ENCODE measurements at regions not wholly inside any gene's neighbourhood (a gene's known extent, or its start where the extent isn't known, plus 50 kb on each side); places are given as distances from the start of the nearest gene placed in this dataset.
"Not testable (repeated sequence)": the region's sequence is repeated elsewhere in the genome, so short reads cannot be mapped to it uniquely, and the experiment has no call there.

DNA sequence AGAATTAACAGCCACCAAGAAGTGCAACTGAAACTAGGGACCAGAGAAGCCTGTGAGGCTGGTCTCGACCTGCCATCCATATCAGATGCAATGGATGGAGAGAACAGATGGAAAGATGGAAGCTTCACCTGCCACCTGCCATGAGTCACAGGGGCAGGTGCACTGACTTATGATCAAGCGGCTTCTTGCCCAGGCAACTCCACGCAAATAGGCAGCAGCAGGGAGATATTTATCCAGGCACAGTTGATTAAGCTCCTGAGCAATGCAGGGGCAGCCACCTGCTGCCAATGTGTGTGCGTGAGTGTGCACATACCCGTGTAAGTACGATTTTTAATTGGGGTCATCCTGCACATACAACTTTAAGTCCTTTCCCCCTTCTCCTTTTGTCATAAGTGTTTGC, 174.2 kb downstream of the PTPRU start:
- DNase-seq (ENCODE audit: low spot score), result no peak

DNA sequence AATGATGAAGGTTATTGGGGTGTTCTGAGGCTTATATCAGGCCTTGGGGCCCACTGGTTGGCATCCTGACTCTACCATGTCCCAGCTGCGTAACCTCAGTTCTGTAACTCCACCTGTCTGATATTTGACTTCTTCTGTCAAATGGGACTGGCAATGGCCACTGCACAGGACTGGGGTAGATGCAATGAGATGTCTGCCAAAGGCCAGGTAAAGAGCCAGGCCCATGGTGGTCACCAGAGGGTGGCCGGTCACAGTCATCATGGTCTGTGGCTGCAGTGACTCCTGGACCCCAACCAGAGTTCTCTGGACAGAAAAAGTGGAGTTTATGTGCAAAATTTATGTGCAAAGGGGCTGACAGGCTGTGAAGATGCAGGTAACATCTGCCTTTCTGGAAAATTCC, 173.3 kb downstream of the PTPRU start:
- DNase-seq (ENCODE audit: low spot score), result no peak

- no peak for DNase-seq (ENCODE audit: low spot score)
Measured at GRCh38 chr1:29408831-29409605, 172.7 kb downstream of the PTPRU start.

DNA sequence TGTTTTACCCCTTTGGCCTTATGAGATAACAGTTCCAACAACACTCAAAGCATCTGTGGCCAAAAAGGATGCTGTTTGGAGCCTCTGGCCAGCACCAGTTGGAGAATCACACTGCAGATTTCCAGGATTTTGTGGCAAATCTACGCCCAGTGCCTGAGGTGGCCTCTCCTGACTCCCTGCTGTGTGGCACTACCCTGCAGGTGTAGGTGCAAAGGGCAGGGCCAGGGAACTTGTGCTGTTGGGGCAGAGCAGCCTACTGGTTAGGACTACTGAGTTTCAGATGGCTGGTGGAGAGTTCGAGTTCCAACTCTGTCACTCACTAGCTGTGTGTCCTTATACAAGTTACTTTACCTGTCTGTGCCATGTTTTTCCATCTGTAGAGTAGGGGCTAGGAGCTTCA, 170.5 kb downstream of the PTPRU start:
- no peak for DNase-seq (ENCODE audit: low spot score)

GRCh38 chr1:29400203-29400602, 163.9 kb downstream of the PTPRU start:
- not testable (repeated sequence) for DNase-seq (ENCODE audit: low spot score)

- no peak for DNase-seq (ENCODE audit: low spot score)
Measured at GRCh38 chr1:29399465-29399864, 163.1 kb downstream of the PTPRU start.

GRCh38 chr1:29398431-29398830, 162.1 kb downstream of the PTPRU start:
- DNase-seq (ENCODE audit: low spot score), result no peak

DNA sequence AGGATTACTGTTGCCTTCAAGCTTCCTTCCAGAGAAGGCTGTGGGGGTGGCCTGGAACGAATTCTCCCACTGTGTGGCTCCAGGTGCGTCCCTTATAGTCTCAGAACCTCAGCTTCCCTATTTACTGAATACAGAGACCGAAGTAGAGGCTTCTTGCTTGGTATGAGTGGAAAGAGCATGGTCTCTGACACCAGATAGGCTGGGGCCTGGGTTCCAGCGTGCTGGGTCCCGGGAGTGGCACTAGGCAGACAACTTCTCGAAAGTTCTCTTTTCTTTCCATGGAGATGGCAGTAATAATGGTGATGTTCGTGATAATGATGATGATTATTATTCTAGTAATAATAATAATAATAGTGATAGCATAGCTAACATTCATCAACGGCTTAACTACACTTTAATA, 161.7 kb downstream of the PTPRU start:
- DNase-seq (ENCODE audit: low spot score), result no peak

- no peak for DNase-seq (ENCODE audit: low spot score)
Measured at GRCh38 chr1:29397256-29397590, 160.9 kb downstream of the PTPRU start.

GRCh38 chr1:29396438-29397255, 160.3 kb downstream of the PTPRU start:
- DNase-seq (ENCODE audit: low spot score), result no peak

GRCh38 chr1:29395736-29396437, 159.6 kb downstream of the PTPRU start:
- DNase-seq (ENCODE audit: low spot score), result no peak

GRCh38 chr1:29394521-29395225, 158.4 kb downstream of the PTPRU start:
- no peak for DNase-seq (ENCODE audit: low spot score)

DNA sequence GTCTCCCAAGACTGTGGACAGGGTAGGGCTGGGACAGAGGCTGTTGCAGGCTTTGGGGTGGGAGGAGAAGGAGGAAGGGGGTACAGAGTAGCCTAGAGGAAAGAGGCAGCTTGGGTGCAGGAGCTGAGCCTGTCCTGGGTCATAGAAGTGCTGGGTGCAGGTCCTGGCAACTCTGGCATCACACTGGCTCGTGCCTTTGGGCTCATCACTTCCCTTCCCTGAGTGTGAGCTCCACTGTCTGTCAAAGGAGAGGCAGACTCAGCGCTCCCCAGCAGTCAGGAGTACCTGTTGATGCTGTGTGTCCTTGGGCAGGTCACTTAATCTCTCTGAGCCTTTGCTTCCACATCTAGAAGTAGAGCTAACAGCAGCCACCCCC, 157.1 kb downstream of the PTPRU start:
- DNase-seq (ENCODE audit: low spot score), result no peak

DNA sequence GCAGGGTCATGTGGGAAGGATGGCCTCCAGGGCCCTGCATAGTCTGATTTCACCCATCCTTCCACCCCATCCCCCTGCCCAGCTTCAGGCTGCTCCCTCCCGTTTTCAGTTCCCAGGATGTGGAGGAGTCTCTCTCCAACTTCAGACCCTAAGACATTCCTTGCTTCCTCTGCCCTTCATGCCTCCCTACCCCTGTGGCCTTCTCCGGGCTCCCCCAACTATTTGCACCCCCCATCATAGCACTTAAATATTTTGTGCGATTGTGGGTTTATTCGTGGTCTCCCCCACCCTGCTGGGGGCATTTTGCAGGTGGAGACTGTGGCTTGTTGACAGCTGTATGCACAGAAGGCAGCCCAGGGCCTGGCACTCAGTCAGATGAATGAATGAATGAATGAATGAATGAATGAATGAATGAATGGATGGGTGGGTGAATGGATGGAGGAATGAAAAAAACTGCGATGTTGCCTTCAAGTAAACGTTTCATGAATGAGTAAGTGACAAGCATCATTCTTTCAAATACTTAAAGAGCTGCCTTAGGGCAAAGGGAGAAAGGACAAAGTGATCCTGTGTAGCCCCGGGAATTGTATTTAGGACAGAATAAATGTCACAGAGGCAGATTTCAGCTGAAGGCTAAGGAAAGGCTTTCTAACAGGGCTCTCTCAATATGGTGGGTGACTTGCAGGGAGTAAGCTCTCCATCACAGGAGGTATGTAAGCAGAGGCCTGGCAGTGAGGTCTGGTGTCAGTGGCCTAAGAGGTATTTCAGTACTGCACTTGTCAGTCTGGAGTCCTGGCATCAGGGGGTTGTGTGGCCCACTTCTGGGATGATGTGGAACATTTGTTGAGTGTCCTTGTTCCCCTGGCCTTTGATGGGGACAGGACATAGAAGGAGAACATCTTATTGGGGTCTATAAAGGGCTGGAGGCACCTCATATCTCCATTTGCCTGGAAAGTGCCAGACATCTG, 156.4 kb downstream of the PTPRU start:
- DNase-seq (ENCODE audit: low spot score), result no peak

- no peak for DNase-seq (ENCODE audit: low spot score)
Measured at GRCh38 chr1:29392036-29392435, 155.7 kb downstream of the PTPRU start.

- DNase-seq (ENCODE audit: low spot score), result no peak
Measured at GRCh38 chr1:29391362-29391880, 155.1 kb downstream of the PTPRU start.

DNA sequence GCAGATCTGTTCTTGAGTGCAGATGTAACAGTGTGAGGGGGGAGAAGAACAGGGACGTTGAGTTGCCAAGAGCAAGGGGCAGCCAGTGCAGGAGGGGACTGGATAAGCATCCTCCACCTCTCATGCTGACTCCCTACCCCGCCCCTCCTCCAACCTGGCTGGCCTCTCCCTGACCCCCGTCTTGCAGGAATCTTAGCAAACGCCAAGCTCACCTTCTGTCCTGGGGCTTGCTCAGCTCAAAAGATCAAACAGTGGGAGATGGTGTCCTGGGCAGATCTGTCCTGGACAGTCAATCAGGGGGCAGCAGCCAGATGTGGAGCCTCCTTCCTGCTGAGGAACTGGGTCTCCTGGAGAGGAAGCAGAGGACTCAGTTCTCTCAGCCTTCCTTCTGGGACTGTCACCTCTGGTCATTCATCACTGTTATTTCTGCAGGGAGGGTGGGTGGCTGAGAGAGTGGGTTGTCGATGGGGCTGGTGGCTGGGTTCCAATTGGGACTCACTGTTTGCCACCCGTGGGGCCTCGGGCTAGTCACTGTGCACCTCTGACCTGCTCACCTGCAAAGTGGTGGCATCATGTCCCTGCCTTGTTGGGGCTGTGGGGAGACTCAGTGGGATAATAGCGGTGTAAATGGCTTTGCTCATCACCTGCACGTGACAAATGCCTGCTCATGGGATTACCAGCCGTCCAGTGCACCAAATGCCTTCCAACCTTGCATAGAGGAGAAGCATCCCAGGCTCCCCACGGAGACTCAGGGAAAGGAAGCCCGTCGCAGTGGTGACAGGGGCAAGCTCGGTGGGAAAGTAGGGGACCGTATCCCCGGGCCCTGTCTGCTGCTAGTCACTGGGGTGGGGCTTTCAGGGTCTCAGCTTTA, 154.4 kb downstream of the PTPRU start:
- DNase-seq (ENCODE audit: low spot score), result no peak

- DNase-seq (ENCODE audit: low spot score), result no peak
Measured at GRCh38 chr1:29390075-29390474, 153.8 kb downstream of the PTPRU start.

DNA sequence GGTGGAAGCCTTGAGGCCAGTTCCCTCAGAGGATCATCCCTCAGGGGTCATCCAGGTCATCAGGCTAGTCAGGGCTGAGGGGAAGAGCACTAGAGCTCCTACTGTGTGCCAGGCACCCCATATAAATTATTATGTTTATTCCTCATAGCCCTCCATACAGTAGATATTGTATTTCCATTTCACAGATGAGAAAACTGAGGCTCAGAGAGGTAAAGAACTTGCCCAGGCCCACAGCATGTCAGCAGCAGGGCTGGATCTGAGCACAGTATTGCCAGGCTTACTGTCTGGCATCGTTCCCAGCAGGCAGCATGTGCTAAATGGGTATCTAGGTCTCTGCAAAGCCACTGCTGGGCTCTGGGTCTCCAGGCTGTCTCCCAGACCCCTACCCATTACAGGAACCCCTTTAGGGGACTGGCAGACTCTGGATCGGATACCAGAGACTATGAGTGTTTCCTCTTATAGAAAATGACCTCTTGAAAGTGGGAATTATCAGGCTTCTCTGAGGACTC, 153.3 kb downstream of the PTPRU start:
- DNase-seq (ENCODE audit: low spot score), result no peak

DNA sequence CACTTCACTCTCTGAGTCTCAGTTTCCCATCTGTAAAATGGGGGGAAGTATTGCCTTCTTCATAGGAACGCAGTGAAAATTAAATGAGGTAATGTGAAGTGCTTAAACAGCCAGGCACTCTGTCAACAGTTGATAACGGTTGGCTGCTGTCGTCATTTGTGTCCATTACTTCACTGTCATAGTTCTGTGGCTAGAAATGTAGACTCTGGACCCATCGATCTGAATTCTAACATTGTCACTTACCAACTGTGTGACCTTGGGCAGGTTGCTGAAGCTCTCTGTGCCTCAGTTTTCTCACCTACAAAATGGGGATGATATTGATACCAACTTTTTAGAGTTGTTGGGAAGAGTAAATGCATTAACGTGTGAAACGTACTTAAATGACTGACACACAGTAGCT, 152.6 kb downstream of the PTPRU start:
- DNase-seq (ENCODE audit: low spot score), result no peak
